ENCODE measurements at regions not wholly inside any gene's neighbourhood (a gene's known extent, or its start where the extent isn't known, plus 50 kb on each side); places are given as distances from the start of the nearest gene placed in this dataset.

GRCh38 chr1:2866422-2867086 lies 65.1 kb upstream of the TTC34 start:
- no peak overlapping the region for H3K4me3 ChIP-seq
- no peak overlapping the region for H3K27ac ChIP-seq
- no peak for TF ChIP-seq CTCF (IDR thresholded peaks at IDR 0.05)
- no peak for DNase-seq (ENCODE audit: low spot score)

GRCh38 chr1:2867087-2867425 lies 65.6 kb upstream of the TTC34 start:
- no peak for TF ChIP-seq CTCF (IDR thresholded peaks at IDR 0.05)
- Histone ChIP-seq H3K27ac (no peak overlapping the region), H3K4me3 (no peak overlapping the region)
- no peak for DNase-seq (ENCODE audit: low spot score)

- no peak overlapping the region for H3K27ac ChIP-seq
- no peak for TF ChIP-seq CTCF (IDR thresholded peaks at IDR 0.05)
- no peak for DNase-seq (ENCODE audit: low spot score)
Observed at GRCh38 chr1:2867861-2868260, 66.4 kb upstream of the TTC34 start.

GRCh38 chr1:2868571-2869195 lies 67.2 kb upstream of the TTC34 start:
- no peak overlapping the region for H3K4me3 ChIP-seq
- no peak for DNase-seq (ENCODE audit: low spot score)
- no peak overlapping the region for H3K27ac ChIP-seq
- TF ChIP-seq CTCF (IDR thresholded peaks at IDR 0.05): no peak

More at GRCh38 chr1:2867861-2868260, 66.4 kb upstream of the TTC34 start:
- H3K4me3 ChIP-seq: no peak overlapping the region

GRCh38 chr1:2871246-2871815 lies 69.8 kb upstream of the TTC34 start:
- H3K27ac ChIP-seq: no peak overlapping the region
- peak overlapping the region; percentile 14 for H3K4me3 ChIP-seq
- TF ChIP-seq CTCF (IDR thresholded peaks at IDR 0.05): no peak
- no peak for DNase-seq (ENCODE audit: low spot score)

GRCh38 chr1:2874207-2874606 lies 72.7 kb upstream of the TTC34 start:
- H3K27ac ChIP-seq: no peak overlapping the region
- no peak for TF ChIP-seq CTCF (IDR thresholded peaks at IDR 0.05)
- DNase-seq (ENCODE audit: low spot score): no peak
- no peak overlapping the region for H3K4me3 ChIP-seq
